ENCODE measurements at regions not wholly inside any gene's neighbourhood (a gene's known extent, or its start where the extent isn't known, plus 50 kb on each side); places are given as distances from the start of the nearest gene placed in this dataset.

- TF ChIP-seq CTCF (IDR thresholded peaks at IDR 0.05), result no peak
- TF ChIP-seq POLR2A (IDR thresholded peaks at IDR 0.05), result no peak
Observed at GRCh38 chr15:93495799-93496637, 407.0 kb upstream of the RGMA start.
